Activated CD8-positive, alpha-beta memory T cell treated with anti-CD3 and anti-CD28 coated beads, Interleukin-2, amount 50 U/mL, for 1 hour (primary cell): ENCODE measurements at regions not wholly inside any gene's neighbourhood (a gene's known extent, or its start where the extent isn't known, plus 50 kb on each side); places are given as distances from the start of the nearest gene placed in this dataset.

ENCODE experiments used
- DNase-seq: peaks from one replicate; pipeline ENCODE4 v3.0.0-alpha.2; 2020; ENCODE audit errors: extremely low read depth

GRCh38 chr7:50209461-50210135 is 94.9 kb upstream of the IKZF1 start:
- DNase-seq, result no peak

DNA sequence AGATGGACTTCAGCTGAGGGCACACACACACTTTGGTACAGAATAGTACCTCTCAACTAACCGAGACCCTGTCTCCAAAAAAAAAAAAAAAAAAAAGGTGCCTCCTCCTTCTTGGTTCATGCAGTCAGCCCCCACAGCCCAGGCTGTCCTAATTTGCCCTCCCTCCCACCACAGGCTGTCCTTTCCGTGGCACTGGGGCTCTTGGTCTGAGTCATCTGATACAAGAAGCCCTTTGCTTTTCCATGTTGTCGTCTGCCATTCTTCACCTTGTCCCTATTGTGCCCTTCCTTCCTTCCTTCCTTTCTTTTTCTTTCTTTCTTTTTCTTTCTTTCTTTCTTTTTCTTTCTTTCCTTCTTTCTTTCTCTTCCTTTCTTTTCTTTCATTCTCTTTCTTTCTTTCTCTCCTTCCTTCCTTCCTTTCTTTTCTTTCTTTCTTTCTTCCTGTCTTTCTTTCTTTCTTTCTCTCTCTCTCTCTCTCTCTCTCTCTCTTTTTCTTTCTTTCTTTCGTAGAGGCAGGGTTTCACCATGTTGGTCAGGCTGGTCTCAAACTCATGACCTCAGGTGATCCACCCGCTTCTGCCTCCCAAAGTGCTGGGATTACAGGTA is 96.0 kb upstream of the IKZF1 start:
- no peak for DNase-seq

GRCh38 chr7:50207686-50208255 is 96.7 kb upstream of the IKZF1 start:
- DNase-seq, result no peak

- DNase-seq, result no peak
Measured at GRCh38 chr7:50207251-50207564, 97.3 kb upstream of the IKZF1 start.

DNA sequence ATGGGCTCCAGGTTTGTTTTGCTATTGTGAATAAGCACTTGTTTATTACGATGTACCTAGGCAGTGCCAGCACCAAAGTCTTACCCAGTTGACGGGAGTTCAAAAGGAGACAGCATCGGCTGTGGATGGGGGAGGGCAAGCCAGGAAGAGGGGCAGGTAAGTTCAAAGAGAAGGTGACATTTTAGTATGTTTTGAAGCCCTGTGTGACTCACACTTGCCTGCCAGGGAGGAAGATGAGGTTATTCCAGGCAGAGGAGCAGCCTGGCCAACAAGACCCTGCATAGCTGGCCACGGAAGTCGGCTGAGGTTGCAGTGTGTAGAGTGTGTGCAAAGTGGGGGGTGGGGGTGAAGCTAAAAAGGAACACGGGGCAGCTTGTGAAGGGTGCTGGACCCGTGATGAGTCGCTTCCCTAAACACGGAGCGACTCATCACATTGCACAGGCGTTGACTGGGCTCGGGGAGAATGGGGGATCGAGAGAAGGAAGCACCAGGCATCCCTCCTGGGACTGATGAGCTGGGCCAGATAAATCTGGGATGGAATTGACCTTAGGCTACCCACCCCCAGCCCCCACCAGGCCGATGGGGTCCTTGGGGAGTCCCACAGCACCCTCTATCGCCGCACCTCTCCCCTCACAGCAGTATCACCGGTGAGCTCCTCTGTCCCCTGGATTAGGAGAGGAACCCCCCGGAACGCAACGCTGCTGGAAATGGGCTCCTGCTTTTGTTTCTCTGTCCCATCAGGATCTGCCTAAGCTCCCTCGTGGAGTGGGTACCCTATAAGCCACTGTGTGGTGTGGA is 97.9 kb upstream of the IKZF1 start:
- peak; percentile 78 for DNase-seq

DNA sequence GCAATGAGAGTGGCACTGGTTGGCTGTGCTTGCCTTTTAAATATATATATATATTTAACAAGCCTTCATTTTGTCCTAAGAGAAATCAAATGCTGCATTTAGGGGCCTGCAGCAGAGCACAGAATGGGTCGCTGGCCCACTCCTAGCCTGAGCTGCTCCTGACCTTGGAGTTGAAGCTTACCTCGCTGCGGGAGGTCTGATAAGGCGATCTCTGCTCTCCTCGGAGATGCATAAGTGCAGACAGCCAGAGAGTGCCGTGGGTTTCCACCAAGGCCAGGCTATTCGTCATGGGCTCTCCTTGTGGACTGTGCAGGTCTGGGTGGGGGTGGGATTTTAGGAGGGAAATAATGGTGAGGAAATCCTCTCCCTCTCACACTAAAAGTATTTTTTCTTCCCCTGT is 99.5 kb upstream of the IKZF1 start:
- DNase-seq, result no peak

- DNase-seq, result no peak
Measured at GRCh38 chr7:50204581-50204980, 99.9 kb upstream of the IKZF1 start.

- DNase-seq, result no peak
Measured at GRCh38 chr7:50203521-50203920, 101.0 kb upstream of the IKZF1 start.

GRCh38 chr7:50202052-50202555 is 102.4 kb upstream of the IKZF1 start:
- DNase-seq, result no peak

DNA sequence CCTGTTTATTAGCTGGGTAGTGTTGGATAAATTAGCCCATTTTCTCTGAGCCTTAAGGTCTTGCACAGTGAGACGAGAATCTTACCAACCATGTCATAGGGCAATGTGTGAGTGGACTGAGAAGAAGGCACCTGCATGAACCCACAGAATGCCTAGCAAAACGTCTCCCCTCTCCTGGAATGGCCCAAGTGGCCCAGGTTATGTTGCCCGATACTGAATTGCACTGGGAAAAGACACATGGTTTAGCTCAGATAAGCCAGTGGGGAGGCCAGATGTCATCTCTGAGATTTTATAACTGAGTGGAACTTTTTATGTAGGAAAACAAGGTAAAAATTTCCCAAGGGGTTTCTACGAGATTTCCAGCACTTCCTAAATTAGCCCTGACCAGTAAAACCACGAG is 104.7 kb upstream of the IKZF1 start:
- no peak for DNase-seq

- DNase-seq, result no peak
Measured at GRCh38 chr7:50197549-50197948, 104.5 kb upstream of the ZPBP start.

DNA sequence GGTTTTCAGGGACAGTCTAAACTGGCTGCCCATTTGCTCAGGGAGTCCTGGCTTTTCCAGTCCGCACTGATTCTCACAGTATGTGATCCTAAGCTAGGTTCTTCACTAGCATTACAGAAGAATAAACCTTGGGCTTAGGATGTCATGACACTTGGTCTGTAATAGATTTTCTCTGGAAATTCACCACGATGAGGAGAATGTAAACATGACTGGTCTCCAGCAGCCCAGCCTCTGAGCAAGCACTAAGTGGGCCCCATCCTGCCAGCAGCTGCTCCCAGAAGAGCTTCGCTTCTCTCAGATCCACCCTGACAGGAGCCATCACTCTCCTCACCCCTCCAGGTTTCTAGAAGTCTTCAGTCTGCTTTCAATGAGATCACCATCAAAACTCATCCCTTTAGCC is 103.7 kb upstream of the ZPBP start:
- no peak for DNase-seq

GRCh38 chr7:50190776-50191175 is 97.7 kb upstream of the ZPBP start:
- DNase-seq, result no peak

- DNase-seq, result no peak
Measured at GRCh38 chr7:50189371-50189770, 96.3 kb upstream of the ZPBP start.

GRCh38 chr7:50185951-50186682 is 93.1 kb upstream of the ZPBP start:
- DNase-seq, result no peak

GRCh38 chr7:50185208-50185607 is 92.2 kb upstream of the ZPBP start:
- no peak for DNase-seq

GRCh38 chr7:50184271-50184990 is 91.4 kb upstream of the ZPBP start:
- no peak for DNase-seq

DNA sequence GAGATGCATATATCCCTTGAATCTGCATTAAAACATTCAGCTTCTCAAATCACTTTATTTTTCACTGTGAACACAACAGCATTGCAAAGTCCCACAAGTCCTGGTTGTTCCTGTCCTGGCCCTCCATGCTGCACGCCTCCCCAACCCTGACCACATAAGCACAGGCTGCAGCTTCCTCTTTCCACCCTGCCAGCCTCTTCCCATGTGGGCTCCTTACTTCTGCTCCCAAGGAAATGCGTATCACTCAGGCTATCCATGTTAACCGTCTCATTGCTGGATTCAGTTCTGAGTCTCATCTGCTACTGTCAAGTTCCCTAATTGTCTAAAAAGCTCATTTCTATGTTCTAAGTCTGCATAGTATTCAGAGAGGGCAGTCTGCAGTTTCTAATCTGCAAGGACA is 89.7 kb upstream of the ZPBP start:
- DNase-seq, result no peak

GRCh38 chr7:50181081-50181480 is 88.0 kb upstream of the ZPBP start:
- DNase-seq, result no peak

DNA sequence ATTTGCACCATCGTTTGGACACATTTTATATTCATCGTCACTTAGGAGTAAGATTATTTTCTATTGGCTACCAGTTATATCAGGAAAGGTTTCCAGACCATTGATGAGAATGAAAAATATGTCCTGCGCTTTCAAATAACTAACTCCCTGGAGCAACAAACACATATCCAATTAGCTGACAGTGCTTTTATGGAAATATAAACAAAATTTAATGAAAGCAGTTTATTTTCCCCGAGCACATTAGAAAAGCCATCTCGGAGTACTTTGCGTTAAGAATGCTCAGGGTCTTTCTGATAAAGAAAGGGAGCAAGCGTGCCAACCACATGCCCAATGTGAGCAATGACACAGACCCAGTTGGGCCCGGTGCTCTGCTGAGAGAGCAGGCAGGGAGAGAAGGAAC is 85.1 kb upstream of the ZPBP start:
- DNase-seq, result no peak

- DNase-seq, result no peak
Measured at GRCh38 chr7:50174948-50175347, 81.9 kb upstream of the ZPBP start.
